GM12875 (cell line): ENCODE measurements at regions not wholly inside any gene's neighbourhood (a gene's known extent, or its start where the extent isn't known, plus 50 kb on each side); places are given as distances from the start of the nearest gene placed in this dataset.
"Not testable (repeated sequence)": the region's sequence is repeated elsewhere in the genome, so short reads cannot be mapped to it uniquely, and the experiment has no call there.

Experiments
- H3K4me3 ChIP-seq: one replicate; pipeline ENCODE4 v1.5.1; 2011; ENCODE audit warnings: low read depth, low read length, control low read depth
- TF ChIP-seq, protein P1 (sequence below): IDR thresholded peaks from 2 replicates; pipeline ENCODE4 v1.5.1; 2011; ENCODE audit warnings: low read depth, mild to moderate bottlenecking, control low read depth, inconsistent platforms, low read length, moderate library complexity, borderline replicate concordance; ENCODE audit not compliant: insufficient read depth

DNA sequence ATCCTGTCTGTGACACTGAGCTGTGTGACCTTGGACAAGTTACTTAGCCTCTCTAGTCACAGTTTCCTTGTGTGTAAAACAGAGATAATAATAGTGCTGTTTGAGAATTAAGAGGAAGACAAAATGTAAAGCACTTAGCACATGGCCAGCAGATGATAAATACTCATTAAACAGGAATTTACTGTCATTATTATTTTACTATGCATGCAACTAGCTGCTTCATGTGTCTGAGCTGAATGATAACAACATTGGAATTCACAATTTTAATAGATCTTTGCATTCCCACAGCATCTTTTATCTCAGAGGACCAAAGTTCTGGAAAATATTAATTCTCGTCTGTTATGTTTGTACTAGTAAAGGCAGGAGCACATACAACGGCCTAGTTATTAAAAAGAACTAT lies 79.2 kb upstream of the TET2 start:
- TF ChIP-seq, protein P1, sequence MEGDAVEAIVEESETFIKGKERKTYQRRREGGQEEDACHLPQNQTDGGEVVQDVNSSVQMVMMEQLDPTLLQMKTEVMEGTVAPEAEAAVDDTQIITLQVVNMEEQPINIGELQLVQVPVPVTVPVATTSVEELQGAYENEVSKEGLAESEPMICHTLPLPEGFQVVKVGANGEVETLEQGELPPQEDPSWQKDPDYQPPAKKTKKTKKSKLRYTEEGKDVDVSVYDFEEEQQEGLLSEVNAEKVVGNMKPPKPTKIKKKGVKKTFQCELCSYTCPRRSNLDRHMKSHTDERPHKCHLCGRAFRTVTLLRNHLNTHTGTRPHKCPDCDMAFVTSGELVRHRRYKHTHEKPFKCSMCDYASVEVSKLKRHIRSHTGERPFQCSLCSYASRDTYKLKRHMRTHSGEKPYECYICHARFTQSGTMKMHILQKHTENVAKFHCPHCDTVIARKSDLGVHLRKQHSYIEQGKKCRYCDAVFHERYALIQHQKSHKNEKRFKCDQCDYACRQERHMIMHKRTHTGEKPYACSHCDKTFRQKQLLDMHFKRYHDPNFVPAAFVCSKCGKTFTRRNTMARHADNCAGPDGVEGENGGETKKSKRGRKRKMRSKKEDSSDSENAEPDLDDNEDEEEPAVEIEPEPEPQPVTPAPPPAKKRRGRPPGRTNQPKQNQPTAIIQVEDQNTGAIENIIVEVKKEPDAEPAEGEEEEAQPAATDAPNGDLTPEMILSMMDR, result no peak
- no peak overlapping the region for H3K4me3 ChIP-seq

DNA sequence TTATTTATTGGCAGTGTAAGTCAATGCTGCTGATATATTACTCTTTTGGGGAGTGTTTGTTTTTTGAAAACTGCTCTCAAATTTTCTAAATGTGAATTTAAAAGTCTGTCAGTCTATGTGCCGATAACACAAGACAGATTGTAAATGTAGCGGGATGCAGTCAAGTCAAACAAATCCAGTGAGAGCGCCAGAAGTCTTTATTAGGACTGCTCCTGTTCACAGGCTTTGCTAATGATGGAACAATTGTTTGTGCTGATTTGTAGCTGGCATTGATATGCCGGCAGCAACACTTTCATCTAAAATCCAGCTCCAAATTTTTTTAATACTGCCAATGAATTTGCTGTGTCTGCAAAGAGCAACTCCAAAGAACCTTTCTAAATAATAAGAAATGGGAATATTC lies 78.7 kb upstream of the TET2 start:
- TF ChIP-seq, protein P1, result no peak
- H3K4me3 ChIP-seq, result no peak overlapping the region

DNA sequence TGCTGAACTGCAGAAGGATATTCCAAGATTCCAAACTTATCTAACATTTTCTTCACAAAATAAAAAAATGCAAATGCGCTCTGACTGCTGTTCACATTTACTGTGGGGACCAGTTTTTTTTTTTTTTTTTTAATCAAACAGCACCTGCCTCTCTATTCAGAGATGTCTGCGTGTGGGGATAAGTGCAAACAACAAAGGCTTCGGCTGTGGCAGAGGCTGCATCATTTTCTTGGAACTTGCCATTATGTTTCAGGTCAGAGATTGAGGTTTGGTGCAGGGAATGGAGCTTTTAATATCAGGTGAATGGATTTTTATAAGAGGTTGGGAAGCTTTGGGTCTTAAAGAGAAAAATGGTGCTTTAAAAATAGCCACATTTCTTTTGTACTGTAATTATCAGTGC lies 78.2 kb upstream of the TET2 start:
- no peak overlapping the region for H3K4me3 ChIP-seq
- TF ChIP-seq, protein P1, result no peak

DNA sequence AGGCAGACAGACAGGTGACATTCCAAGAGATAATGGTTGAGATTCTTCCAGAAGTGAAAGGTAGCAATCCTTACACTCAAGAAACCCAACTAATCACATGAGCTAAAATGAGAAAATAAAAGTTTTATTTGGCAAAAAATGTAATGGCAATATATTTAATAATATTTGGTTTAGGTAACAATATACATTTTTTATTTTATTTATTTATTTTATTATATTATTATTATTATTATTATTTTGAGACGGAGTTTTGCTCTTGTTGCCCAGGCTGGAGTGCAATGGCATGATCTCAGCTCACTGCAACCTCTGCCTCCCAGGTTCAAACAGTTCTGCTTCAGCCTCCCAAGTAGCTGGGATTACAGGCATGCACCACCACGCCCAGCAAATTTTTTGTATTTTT lies 74.6 kb upstream of the TET2 start:
- H3K4me3 ChIP-seq, result not testable (repeated sequence)

DNA sequence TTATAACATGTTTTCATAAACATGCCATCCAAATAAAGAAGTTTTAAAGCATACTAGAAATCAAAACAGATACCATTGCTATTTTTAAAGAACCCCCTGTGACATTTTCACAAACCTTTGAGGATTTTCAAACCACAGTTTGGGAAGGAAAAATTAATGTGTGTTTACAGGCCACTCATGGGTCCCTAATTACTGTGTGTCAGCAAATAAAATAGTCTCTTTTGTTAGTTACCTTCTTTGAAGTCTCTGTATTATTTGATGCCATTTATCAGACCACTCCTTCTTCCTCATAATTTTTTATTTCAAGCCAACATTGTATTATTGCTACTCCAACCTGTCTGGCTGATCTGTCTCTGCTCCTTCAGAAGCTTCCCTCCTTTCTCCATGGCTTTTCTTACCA lies 72.6 kb upstream of the TET2 start:
- H3K4me3 ChIP-seq, result no peak overlapping the region
- TF ChIP-seq, protein P1, result no peak

DNA sequence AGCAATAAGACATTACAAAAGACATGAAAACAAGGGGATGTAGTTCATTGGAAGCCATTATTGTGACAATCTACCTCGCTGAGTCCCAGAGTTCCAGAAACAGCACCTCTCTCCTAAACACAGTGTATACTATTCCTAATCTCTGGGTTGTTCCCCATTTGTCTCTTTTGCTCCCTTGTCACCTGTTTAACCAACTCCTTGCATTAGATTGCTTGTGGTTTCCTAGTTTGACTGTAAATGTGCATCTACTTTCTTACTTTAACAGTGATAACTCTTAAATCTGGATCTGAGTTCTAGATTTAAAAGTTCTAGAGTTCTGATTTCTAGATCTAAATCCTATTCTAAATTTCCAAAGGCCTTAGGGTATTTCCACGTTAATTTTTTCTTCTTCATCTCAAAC lies 71.6 kb upstream of the TET2 start:
- TF ChIP-seq, protein P1, result no peak

DNA sequence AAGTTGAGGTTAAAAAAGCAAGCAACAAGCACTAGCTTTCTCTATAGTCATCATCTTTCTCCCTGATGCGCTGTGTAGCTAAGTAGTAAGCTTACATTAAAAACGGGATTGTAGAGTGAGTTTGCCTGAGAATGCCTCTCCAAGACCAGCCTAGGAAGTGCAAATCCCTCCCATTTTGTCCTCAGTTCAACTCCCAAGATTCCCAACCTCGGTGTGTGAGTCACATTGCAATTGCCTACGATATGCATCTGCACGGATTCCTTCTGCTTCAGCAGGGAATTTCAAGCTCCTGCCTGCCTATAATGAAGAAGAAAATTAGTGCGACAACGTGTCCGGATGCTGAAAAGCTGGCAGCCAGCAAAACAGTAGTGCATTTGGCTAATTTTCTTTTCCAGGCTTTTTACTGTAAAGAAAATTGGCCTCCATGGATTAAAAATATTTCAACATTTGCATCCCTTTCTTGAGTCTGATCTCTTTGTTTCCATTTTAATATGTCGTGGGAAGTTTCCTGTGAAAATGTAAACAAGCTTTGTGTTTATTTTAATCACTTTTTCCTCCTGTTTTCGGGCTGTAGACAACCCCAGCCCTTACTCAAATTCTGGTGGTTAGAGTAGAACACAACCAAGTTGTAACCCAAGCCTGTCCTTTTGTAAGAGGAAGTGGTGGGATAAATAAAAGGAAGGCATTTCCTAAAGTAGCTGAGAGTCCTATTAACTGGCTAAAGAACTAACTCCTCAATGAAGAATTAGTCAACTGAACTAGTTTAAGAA lies 58.4 kb upstream of the TET2 start:
- TF ChIP-seq, protein P1, result no peak
- H3K4me3 ChIP-seq, result no peak overlapping the region

More for the DNA sequence above, 71.6 kb upstream of the TET2 start:
- no peak overlapping the region for H3K4me3 ChIP-seq
